SK-N-SH treated with all-trans-retinoic acid at 6 μM for 48 hours (cell line): ENCODE measurements at regions not wholly inside any gene's neighbourhood (a gene's known extent, or its start where the extent isn't known, plus 50 kb on each side); places are given as distances from the start of the nearest gene placed in this dataset.

Experiments used
- ATAC-seq: fragments of 200-7000 bp; cut with Tn5 transposase; 3 replicates; pipeline ENCODE4 v1.9.1; 2020; ENCODE audit warnings: mild to moderate bottlenecking, moderate library complexity
- ARNTL ChIP-seq: fragments of 450-650 bp; formaldehyde crosslinking; IDR thresholded peaks from 2 replicates; pipeline ENCODE4 v1.5.0; 2020; ENCODE audit warnings: low read depth, mild to moderate bottlenecking, moderate library complexity, borderline replicate concordance
- BACH2 ChIP-seq: fragments of 250-450 bp; sonication (Bioruptor Pico); IDR thresholded peaks from 2 replicates; pipeline ENCODE4 v1.9.0; 2021; ENCODE audit warnings: mild to moderate bottlenecking, borderline replicate concordance
- CSDC2 ChIP-seq: fragments of 250-450 bp; sonication (Bioruptor Pico); IDR thresholded peaks from 2 replicates; pipeline ENCODE4 v1.5.0; 2020; ENCODE audit warnings: mild to moderate bottlenecking, moderate library complexity
- ESRRG ChIP-seq: fragments of 250-450 bp; sonication (Bioruptor Pico); IDR thresholded peaks from 2 replicates; pipeline ENCODE4 v1.6.1; 2021; ENCODE audit warnings: mild to moderate bottlenecking
- GLIS3 ChIP-seq: fragments of 250-450 bp; sonication (Bioruptor Pico); IDR thresholded peaks from 2 replicates; pipeline ENCODE4 v1.5.0; 2020; ENCODE audit warnings: mild to moderate bottlenecking, moderate library complexity
- ISL1 ChIP-seq: fragments of 250-450 bp; sonication (Bioruptor Pico); IDR thresholded peaks from 2 replicates; pipeline ENCODE4 v2.1.2; 2022; ENCODE audit warnings: mild to moderate bottlenecking, moderate library complexity
- OSR1 ChIP-seq: fragments of 250-450 bp; sonication (Bioruptor Pico); IDR thresholded peaks from 2 replicates; pipeline ENCODE4 v1.8.0; 2022; ENCODE audit warnings: moderate library complexity, mild to moderate bottlenecking, inconsistent platforms
- PPARA ChIP-seq: fragments of 250-450 bp; sonication (Bioruptor Pico); IDR thresholded peaks from 2 replicates; pipeline ENCODE4 v1.5.0; 2020; ENCODE audit warnings: mild to moderate bottlenecking, borderline replicate concordance
- RARB ChIP-seq: fragments of 250-450 bp; sonication (Bioruptor Pico); IDR thresholded peaks from 2 replicates; pipeline ENCODE4 v1.8.0; 2021; ENCODE audit warnings: mild to moderate bottlenecking, moderate library complexity
- SNAI2 ChIP-seq: fragments of 250-450 bp; sonication (Bioruptor Pico); IDR thresholded peaks from 2 replicates; pipeline ENCODE4 v1.5.0; 2020; ENCODE audit warnings: mild to moderate bottlenecking, moderate library complexity
- TCF4 ChIP-seq: fragments of 250-450 bp; sonication (Bioruptor Pico); IDR thresholded peaks from 2 replicates; pipeline ENCODE4 v1.8.0; 2021; ENCODE audit warnings: mild to moderate bottlenecking, moderate library complexity, borderline replicate concordance
- TOX ChIP-seq: fragments of 250-450 bp; sonication (Bioruptor Pico); IDR thresholded peaks from 2 replicates; pipeline ENCODE4 v1.8.0; 2021; ENCODE audit warnings: mild to moderate bottlenecking, moderate library complexity, borderline replicate concordance
- ZC3H10 ChIP-seq: fragments of 250-450 bp; sonication (Bioruptor Pico); IDR thresholded peaks from 2 replicates; pipeline ENCODE4 v1.5.1; 2021; ENCODE audit warnings: mild to moderate bottlenecking, moderate library complexity
- ZFP3 ChIP-seq: fragments of 250-450 bp; sonication (Bioruptor Pico); IDR thresholded peaks from 2 replicates; pipeline ENCODE4 v1.5.0; 2020; ENCODE audit warnings: mild to moderate bottlenecking, moderate library complexity
- ZFP30 ChIP-seq: fragments of 450-650 bp; formaldehyde crosslinking; IDR thresholded peaks from 2 replicates; pipeline ENCODE4 v1.5.0; 2022; ENCODE audit warnings: mild to moderate bottlenecking, moderate library complexity
- ZNF565 ChIP-seq: fragments of 450-650 bp; formaldehyde crosslinking; conservative IDR thresholded peaks from 2 replicates; pipeline ENCODE4 v1.5.0; 2020; ENCODE audit warnings: low read depth, mild to moderate bottlenecking, moderate library complexity
- ZNF70 ChIP-seq: fragments of 450-650 bp; formaldehyde crosslinking; IDR thresholded peaks from 2 replicates; pipeline ENCODE4 v1.5.0; 2020; ENCODE audit warnings: mild to moderate bottlenecking, moderate library complexity
- ZNF8 ChIP-seq: fragments of 450-650 bp; formaldehyde crosslinking; IDR thresholded peaks from 2 replicates; pipeline ENCODE4 v1.5.0; 2020; ENCODE audit warnings: mild to moderate bottlenecking, moderate library complexity
- TF ChIP-seq, protein P1 (sequence below): fragments of 250-450 bp; sonication (Bioruptor Pico); IDR thresholded peaks from 2 replicates; pipeline ENCODE4 v1.8.0; 2020; ENCODE audit warnings: mild to moderate bottlenecking, moderate library complexity, borderline replicate concordance
- TF ChIP-seq, protein P2 (sequence below): fragments of 250-450 bp; sonication (Bioruptor Pico); IDR thresholded peaks from 2 replicates; pipeline ENCODE4 v1.8.0; 2021; ENCODE audit warnings: low read depth, mild to moderate bottlenecking, moderate library complexity, borderline replicate concordance
- TF ChIP-seq, protein P3 (sequence below): fragments of 250-450 bp; sonication (Bioruptor Pico); IDR thresholded peaks from 2 replicates; pipeline ENCODE4 v1.5.1; 2021; ENCODE audit warnings: mild to moderate bottlenecking, moderate library complexity

DNA sequence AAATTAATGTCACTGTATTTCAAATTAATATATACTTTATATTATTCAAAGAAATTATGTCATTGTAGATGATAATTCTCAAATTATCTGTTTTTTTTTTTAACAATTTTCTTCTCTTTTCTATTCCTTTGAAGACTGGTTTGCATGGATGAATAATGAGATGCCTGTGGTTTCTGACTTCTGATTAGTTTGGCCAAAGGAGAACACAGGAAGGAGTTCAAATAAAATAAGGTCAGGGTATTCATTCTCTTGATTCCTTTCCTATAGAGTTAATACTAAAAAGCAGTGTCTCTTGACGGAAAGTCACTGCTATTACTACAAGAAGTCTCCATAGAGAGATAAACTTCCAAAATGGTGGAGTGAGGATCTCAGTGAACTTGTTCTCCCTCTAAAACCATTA is 279.6 kb upstream of the FTMT start (continued):
- TF ChIP-seq, protein P1, sequence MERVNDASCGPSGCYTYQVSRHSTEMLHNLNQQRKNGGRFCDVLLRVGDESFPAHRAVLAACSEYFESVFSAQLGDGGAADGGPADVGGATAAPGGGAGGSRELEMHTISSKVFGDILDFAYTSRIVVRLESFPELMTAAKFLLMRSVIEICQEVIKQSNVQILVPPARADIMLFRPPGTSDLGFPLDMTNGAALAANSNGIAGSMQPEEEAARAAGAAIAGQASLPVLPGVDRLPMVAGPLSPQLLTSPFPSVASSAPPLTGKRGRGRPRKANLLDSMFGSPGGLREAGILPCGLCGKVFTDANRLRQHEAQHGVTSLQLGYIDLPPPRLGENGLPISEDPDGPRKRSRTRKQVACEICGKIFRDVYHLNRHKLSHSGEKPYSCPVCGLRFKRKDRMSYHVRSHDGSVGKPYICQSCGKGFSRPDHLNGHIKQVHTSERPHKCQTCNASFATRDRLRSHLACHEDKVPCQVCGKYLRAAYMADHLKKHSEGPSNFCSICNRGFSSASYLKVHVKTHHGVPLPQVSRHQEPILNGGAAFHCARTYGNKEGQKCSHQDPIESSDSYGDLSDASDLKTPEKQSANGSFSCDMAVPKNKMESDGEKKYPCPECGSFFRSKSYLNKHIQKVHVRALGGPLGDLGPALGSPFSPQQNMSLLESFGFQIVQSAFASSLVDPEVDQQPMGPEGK (CRISPR knock-in tag), result no peak
- TF ChIP-seq ZFP3 (CRISPR knock-in tag) (no peak), TCF4 (no peak)

DNA sequence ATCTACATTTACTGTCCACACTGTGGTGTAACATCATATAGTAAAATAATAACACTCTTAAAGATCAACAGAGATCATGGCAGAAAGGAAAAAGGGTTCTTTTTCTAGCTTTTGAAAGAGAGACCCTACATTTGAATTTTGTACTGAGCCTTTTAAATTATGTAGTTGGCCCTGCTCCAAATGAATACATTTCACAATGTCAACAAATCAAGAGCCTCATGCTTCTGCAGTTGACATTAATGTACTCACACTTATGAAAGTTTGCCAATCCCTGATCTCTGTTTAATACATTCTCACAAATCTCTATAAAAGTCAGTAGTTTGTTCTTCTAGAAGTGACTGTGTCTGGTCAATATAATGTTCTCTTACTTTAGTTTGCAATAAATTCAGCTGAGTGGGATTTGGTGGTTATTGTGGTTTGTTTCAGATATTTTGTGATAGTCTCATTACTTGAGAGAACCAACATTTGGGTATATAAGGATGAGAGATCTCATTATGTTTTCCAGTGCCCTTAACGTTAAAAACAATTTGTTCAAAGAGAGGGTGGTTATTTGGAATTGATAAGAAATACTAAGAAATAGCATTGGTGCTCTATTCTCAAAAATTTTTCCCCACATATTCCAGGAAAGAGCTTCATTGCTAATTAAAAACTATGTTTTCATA is 277.8 kb upstream of the FTMT start:
- peak; percentile 35; the same call in 1 of the 2 replicates for TF ChIP-seq TOX (CRISPR knock-in tag)
- TF ChIP-seq ARNTL (CRISPR knock-in tag), result no peak
- ATAC-seq, result no peak

DNA sequence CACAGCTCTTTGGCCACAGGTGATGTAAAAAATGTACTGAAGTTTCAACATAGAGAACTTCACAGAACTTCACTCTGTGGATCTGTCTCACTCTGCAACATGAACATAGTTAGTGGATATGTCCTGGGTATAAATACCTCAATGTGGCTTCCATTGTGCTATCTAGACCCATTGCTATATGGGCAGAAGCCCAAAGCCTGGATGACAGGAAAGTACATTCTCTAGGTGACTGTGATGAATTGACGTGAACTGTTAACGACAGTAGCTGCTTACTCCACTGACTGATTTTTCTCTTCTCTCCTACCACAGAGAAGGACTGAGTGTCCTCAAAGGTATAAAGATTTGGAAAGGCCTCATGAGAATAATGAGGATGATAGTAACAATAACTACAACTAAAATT is 270.1 kb upstream of the FTMT start:
- TF ChIP-seq, protein P1 (CRISPR knock-in tag), result no peak
- no peak for TF ChIP-seq RARB (CRISPR knock-in tag)
- TF ChIP-seq ZFP3 (CRISPR knock-in tag), result no peak
- TF ChIP-seq ZFP30, result no peak
- TF ChIP-seq, protein P2, sequence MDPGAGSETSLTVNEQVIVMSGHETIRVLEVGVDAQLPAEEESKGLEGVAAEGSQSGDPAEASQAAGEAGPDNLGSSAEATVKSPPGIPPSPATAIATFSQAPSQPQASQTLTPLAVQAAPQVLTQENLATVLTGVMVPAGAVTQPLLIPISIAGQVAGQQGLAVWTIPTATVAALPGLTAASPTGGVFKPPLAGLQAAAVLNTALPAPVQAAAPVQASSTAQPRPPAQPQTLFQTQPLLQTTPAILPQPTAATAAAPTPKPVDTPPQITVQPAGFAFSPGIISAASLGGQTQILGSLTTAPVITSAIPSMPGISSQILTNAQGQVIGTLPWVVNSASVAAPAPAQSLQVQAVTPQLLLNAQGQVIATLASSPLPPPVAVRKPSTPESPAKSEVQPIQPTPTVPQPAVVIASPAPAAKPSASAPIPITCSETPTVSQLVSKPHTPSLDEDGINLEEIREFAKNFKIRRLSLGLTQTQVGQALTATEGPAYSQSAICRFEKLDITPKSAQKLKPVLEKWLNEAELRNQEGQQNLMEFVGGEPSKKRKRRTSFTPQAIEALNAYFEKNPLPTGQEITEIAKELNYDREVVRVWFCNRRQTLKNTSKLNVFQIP, result no peak
- no peak for TF ChIP-seq SNAI2 (CRISPR knock-in tag)
- no peak for TF ChIP-seq BACH2 (CRISPR knock-in tag)
- TF ChIP-seq TOX (CRISPR knock-in tag), result no peak
- TF ChIP-seq ESRRG (CRISPR knock-in tag), result no peak
- TF ChIP-seq OSR1 (CRISPR knock-in tag), result no peak
- TF ChIP-seq, protein P3, sequence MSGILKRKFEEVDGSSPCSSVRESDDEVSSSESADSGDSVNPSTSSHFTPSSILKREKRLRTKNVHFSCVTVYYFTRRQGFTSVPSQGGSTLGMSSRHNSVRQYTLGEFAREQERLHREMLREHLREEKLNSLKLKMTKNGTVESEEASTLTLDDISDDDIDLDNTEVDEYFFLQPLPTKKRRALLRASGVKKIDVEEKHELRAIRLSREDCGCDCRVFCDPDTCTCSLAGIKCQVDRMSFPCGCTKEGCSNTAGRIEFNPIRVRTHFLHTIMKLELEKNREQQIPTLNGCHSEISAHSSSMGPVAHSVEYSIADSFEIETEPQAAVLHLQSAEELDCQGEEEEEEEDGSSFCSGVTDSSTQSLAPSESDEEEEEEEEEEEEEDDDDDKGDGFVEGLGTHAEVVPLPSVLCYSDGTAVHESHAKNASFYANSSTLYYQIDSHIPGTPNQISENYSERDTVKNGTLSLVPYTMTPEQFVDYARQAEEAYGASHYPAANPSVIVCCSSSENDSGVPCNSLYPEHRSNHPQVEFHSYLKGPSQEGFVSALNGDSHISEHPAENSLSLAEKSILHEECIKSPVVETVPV, result no peak
- TF ChIP-seq GLIS3 (CRISPR knock-in tag), result no peak
- TF ChIP-seq ZC3H10, result no peak
- TF ChIP-seq CSDC2 (CRISPR knock-in tag), result no peak
- TF ChIP-seq PPARA (CRISPR knock-in tag), result no peak
- TF ChIP-seq ARNTL (CRISPR knock-in tag), result no peak
- no peak for TF ChIP-seq ZNF70 (CRISPR knock-in tag)
- no peak for TF ChIP-seq ZNF565 (CRISPR knock-in tag)
- ATAC-seq, result no peak

DNA sequence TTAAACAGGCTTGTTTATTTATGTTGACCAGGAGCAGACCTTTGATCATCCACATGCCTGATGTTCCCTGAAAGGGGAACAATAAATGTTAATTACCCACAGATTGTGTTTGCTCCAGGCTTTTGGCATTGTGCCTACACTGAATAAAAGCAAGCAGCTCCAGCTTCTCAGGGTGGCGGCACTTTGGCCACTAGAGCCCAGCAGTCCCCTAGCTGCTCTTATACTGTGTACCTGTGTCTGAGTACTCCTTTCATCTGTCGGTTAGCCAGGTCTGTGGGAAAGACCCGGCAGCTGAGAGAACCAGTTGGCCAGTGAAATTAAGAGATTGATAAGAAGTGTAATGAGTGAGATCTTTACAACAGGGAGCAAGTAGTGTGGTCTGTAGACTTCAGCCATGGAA is 254.8 kb upstream of the FTMT start:
- TF ChIP-seq, protein P1 (CRISPR knock-in tag), result no peak
- TF ChIP-seq, protein P2, result no peak
- TF ChIP-seq ZNF8 (CRISPR knock-in tag) (no peak), PPARA (CRISPR knock-in tag) (no peak), RARB (CRISPR knock-in tag) (no peak), TCF4 (no peak), SNAI2 (CRISPR knock-in tag) (no peak), ZC3H10 (no peak), GLIS3 (CRISPR knock-in tag) (no peak), ISL1 (no peak)
- no peak for ATAC-seq
